GM19468 (cell line): ENCODE measurements at regions not wholly inside any gene's neighbourhood (a gene's known extent, or its start where the extent isn't known, plus 50 kb on each side); places are given as distances from the start of the nearest gene placed in this dataset.
"Not testable (repeated sequence)": the region's sequence is repeated elsewhere in the genome, so short reads cannot be mapped to it uniquely, and the experiment has no call there.

ENCODE experiments used
- ATAC-seq: cut with Tn5 transposase; IDR thresholded peaks from one replicate; pipeline ENCODE4 v1.9.1; 2021; ENCODE audit warnings: mild to moderate bottlenecking, moderate library complexity, moderate number of reproducible peaks; ENCODE audit not compliant: unreplicated experiment; ENCODE audit errors: extremely low read depth

DNA sequence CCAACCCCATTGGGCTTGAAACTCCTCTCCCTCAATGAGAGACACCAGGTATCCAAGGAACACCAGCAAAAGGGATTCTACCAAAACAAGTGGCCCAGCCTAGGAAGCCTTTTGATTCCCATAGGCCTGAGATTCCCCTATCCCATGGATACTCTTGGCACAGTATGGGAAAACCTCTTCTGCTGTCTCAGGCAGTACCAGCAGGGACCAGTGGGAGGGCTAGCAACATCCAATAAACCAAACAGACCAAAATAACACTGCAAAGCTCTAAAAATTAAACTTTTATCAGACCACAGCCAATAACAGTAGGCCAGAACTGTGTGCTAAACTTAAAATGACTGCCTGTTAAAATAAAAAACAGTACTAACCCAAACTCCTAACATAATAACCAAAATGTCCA, 153.9 kb upstream of the CES5A start:
- ATAC-seq, result no peak

- ATAC-seq, result no peak
Measured at GRCh38 chr16:56022818-56023217, 147.6 kb upstream of the CES5A start.

- no peak for ATAC-seq
Measured at GRCh38 chr16:56019274-56019673, 144.1 kb upstream of the CES5A start.

GRCh38 chr16:56013962-56014552, 138.9 kb upstream of the CES5A start:
- ATAC-seq, result no peak

GRCh38 chr16:56012482-56012811, 137.3 kb upstream of the CES5A start:
- no peak for ATAC-seq

DNA sequence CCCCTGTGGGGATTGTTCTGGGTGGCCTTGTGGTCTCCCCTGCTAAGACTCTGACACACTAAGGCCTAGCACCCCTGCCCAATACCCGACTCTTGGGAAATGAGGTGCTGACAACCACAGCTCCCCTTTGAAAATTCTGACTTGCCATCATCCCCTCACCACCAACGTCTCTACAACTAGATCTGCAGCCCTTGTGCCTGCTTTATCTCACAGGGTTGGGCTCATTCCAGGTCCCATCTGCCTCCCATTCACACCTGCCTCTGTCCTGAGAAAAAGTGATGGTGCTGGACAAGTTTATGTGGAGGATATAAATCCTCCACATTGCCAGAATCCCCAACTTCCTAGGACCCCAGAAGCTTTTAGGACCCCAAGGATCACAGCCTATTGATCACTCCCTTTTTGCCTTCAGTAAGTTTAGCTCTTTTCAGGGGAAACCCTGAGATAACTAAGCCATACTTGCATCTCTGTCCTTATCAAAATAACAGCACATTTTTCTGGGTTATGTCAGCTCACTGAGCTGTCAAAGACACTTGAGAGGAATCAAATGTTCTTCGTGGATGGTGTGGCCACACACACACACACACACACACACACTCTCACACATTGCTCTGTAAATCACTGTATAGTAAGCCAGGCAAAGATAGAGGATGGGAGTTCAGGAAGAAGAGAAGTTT, 136.8 kb upstream of the CES5A start:
- ATAC-seq, result no peak

DNA sequence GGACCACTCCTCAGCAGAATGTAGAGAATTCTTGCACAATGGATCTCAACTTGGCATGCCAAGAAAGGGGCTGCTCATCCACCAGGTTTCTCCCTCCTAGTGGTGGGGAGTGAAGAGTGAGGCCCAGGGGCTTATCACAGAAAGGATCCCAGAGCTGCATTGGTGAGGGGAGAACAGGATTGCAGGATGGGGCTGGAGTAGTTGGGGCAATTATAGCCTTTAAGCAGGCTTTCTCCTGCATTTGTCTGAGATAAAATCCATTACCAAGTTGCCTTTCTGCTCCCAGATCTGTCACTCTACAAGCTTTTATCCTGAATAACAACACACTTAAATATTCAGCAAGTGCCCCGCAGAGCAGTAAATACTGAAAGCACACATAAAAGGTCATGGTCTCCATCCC, 130.8 kb upstream of the CES5A start:
- ATAC-seq, result no peak

DNA sequence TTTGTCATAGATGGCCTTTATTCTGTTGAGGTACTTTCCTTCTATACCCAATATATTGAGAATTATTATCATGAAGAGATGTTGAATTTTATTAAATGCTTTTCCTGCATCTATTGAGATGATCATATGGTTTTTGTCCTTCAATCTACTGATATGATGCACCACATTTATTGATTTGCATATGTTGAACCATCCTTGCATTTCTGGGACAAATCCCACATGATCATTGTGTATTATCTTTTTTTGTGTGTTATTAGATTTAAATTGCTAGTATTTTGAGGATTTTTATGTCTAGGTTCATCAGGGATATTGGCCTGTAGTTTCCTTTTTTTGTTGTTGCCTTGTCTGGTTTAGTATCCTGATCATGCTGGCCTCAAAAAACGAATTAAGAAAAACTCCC, 124.5 kb upstream of the CES5A start:
- ATAC-seq, result no peak

GRCh38 chr16:55993088-55993487, 117.9 kb upstream of the CES5A start:
- ATAC-seq, result no peak

GRCh38 chr16:55992551-55992950, 117.4 kb upstream of the CES5A start:
- no peak for ATAC-seq

GRCh38 chr16:55991843-55992242, 116.7 kb upstream of the CES5A start:
- ATAC-seq, result no peak

- no peak for ATAC-seq
Measured at GRCh38 chr16:55989569-55989907, 114.4 kb upstream of the CES5A start.

DNA sequence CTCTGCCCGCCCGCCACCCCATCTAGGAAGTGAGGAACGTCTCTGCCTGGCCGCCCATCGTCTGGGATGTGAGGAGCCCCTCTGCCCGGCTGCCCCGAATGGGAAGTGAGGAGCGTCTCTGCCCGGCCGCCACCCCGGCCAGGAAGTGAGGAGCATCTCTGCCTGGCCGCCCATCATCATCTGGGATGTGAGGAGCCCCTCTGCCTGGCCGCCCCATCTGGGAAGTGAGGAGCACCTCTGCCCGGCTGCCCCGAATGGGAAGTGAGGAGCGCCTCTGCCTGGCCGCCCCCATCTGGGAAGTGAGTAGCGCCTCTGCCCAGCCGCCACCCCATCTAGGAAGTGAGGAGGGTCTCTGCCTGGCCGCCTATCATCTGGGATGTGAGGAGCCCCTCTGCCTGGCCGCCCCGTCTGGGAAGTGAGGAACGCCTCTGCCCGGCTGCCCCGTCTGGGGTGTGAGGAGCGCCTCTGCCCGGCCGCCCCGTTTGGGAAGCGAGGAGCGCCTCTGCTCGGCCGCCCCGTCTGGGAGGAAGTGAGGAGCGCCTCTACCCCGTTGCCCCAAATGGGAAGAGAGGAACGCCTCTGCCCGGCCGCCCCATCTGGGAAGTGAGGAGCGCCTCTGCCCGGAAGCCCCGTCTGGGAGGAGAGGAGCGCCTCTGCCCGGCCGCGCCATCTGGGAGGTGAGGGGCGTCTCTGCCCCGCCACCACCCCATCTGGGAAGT, 113.8 kb upstream of the CES5A start:
- not testable (repeated sequence) for ATAC-seq

GRCh38 chr16:55988013-55988412, 112.8 kb upstream of the CES5A start:
- ATAC-seq, result no peak

GRCh38 chr16:55982597-55982996, 107.4 kb upstream of the CES5A start:
- no peak for ATAC-seq

- no peak for ATAC-seq
Measured at GRCh38 chr16:55981557-55981956, 106.4 kb upstream of the CES5A start.

DNA sequence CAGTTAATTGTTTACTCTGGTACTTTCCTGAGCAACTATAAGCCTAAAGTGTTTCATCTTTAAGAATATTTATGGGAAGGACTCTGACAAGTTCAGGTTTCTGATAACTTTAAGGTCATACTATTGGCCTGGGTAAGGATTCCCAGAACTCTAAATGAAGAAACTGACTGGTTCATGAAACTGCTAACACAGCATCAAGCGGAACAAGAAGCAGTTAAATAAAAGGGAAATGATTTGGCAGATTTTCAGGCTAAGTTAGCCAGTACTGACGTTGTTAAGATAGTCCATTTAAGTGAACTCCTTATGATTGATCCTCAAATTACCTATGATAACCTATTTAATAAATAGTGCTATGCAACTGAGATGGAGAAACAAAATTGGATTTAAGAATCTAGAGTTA, 101.6 kb upstream of the CES5A start:
- ATAC-seq, result no peak

DNA sequence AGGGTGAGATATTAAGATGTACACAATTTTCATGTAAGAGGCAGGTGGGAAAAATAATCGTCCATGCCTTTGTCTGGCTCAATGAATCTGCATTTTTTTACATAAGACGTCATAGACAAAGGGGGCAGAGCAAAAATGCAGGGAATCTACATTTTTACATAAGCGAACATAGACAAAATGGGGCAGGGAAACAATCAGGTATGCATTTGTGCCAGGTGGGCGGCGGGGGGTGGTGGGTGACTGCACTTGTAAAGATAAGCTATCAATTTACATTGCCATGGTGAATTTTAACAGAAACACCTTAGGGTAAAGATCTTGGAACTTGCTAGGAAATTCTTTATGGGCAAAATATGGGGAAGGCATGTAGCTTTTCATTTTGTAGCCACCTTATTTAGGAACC, 96.3 kb upstream of the CES5A start:
- no peak for ATAC-seq

- ATAC-seq, result no peak
Measured at GRCh38 chr16:55968221-55968620, 93.0 kb upstream of the CES5A start.

GRCh38 chr16:55964923-55965475, 89.8 kb upstream of the CES5A start:
- ATAC-seq, result no peak

- ATAC-seq, result no peak
Measured at GRCh38 chr16:55955845-55956244, 80.7 kb upstream of the CES5A start.

DNA sequence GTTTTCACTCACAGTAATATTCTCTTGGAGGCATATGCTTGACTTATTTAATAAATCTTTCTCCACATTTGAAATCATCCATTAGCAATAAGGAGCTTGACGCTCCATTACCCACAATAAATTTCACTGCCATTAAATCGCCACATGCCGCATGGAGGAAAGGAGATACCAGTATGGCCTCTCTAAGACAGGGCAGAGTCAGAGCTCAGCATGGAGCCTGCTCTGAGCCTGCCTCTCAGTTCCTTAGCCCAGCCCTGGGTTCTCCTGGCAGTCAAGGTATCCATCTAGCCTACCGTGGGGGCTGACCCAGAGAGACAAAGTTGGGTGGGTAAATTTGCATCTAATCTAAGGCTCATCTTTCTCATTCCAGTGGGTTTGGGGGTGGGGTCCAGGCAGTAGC, 80.3 kb upstream of the CES5A start:
- ATAC-seq, result no peak
